Inferior parietal cortex (tissue), 1 donor: ENCODE measurements at regions not wholly inside any gene's neighbourhood (a gene's known extent, or its start where the extent isn't known, plus 50 kb on each side); places are given as distances from the start of the nearest gene placed in this dataset.

ENCODE experiments used
- DNase-seq: peaks from one replicate; pipeline ENCODE4 v3.0.0-alpha.2; 2016; ENCODE audit errors: extremely low spot score

GRCh38 chr7:112594397-112594796 is 113.6 kb downstream of the LSMEM1 start:
- no peak for DNase-seq

- DNase-seq, result no peak
These were observed 115.5 kb downstream of the LSMEM1 start for GRCh38 chr7:112596260-112596659.

GRCh38 chr7:112596981-112597380 is 116.2 kb downstream of the LSMEM1 start:
- DNase-seq, result no peak

- no peak for DNase-seq
These were observed 122.9 kb downstream of the LSMEM1 start for GRCh38 chr7:112603673-112604072.

GRCh38 chr7:112610636-112611035 is 129.8 kb downstream of the LSMEM1 start:
- no peak for DNase-seq

- DNase-seq, result no peak
These were observed 134.9 kb downstream of the LSMEM1 start for GRCh38 chr7:112615701-112616100.

- DNase-seq, result no peak
These were observed 135.5 kb downstream of the LSMEM1 start for GRCh38 chr7:112616295-112616694.

- no peak for DNase-seq
These were observed 138.6 kb downstream of the LSMEM1 start for GRCh38 chr7:112619343-112619742.

- DNase-seq, result no peak
These were observed 141.4 kb downstream of the LSMEM1 start for GRCh38 chr7:112622159-112622715.

GRCh38 chr7:112624416-112624815 is 143.6 kb downstream of the LSMEM1 start:
- DNase-seq, result no peak

- no peak for DNase-seq
These were observed 149.8 kb downstream of the LSMEM1 start for GRCh38 chr7:112630565-112630964.

- DNase-seq, result no peak
These were observed 153.3 kb downstream of the LSMEM1 start for GRCh38 chr7:112634107-112634506.

- no peak for DNase-seq
These were observed 154.5 kb downstream of the TMEM168 start for GRCh38 chr7:112635742-112636141.

GRCh38 chr7:112638675-112639400 is 151.4 kb downstream of the TMEM168 start:
- DNase-seq, result no peak

- no peak for DNase-seq
These were observed 149.5 kb downstream of the TMEM168 start for GRCh38 chr7:112640685-112641084.

- DNase-seq, result no peak
These were observed 143.4 kb downstream of the TMEM168 start for GRCh38 chr7:112646783-112647182.

GRCh38 chr7:112648781-112649180 is 141.4 kb downstream of the TMEM168 start:
- no peak for DNase-seq

- no peak for DNase-seq
These were observed 140.6 kb downstream of the TMEM168 start for GRCh38 chr7:112649560-112649959.

GRCh38 chr7:112654322-112655216 is 135.6 kb downstream of the TMEM168 start:
- DNase-seq, result no peak

GRCh38 chr7:112665709-112666108 is 124.5 kb downstream of the TMEM168 start:
- DNase-seq, result no peak

- no peak for DNase-seq
These were observed 121.6 kb downstream of the TMEM168 start for GRCh38 chr7:112668561-112668960.

GRCh38 chr7:112669306-112669705 is 120.9 kb downstream of the TMEM168 start:
- DNase-seq, result no peak

- DNase-seq, result no peak
These were observed 120.0 kb downstream of the TMEM168 start for GRCh38 chr7:112670193-112670592.
